H9 (cell line): ENCODE measurements at regions not wholly inside any gene's neighbourhood (a gene's known extent, or its start where the extent isn't known, plus 50 kb on each side); places are given as distances from the start of the nearest gene placed in this dataset.

Source experiments
- DNase-seq: peaks from one replicate; pipeline ENCODE4 v3.0.0-alpha.2; 2017
- H2AFZ ChIP-seq: one replicate; pipeline ENCODE4 v1.6.1; 2013; ENCODE audit warnings: mild to moderate bottlenecking, low read length, control low read depth, moderate library complexity
- H2AK5ac ChIP-seq: 2 replicates; pipeline ENCODE4 v1.6.1; 2013; ENCODE audit warnings: low read length, control low read depth, mixed read lengths; ENCODE audit not compliant: insufficient read length
- H2BK120ac ChIP-seq: one replicate; pipeline ENCODE4 v1.6.1; 2013; ENCODE audit warnings: low read depth, mild to moderate bottlenecking, low read length, control low read depth, inconsistent platforms; ENCODE audit not compliant: poor library complexity, severe bottlenecking
- H2BK12ac ChIP-seq: 2 replicates; pipeline ENCODE4 v1.6.1; 2013; ENCODE audit warnings: low read length, control low read depth, mixed read lengths, low read depth; ENCODE audit not compliant: insufficient read length
- H2BK15ac ChIP-seq: 2 replicates; pipeline ENCODE4 v1.6.1; 2013; ENCODE audit warnings: low read depth, low read length, control low read depth
- H2BK20ac ChIP-seq: one replicate; pipeline ENCODE4 v1.6.1; 2013; ENCODE audit warnings: low read depth, mild to moderate bottlenecking, low read length, control low read depth, inconsistent platforms; ENCODE audit not compliant: poor library complexity, severe bottlenecking
- H2BK5ac ChIP-seq: 2 replicates; pipeline ENCODE4 v1.6.1; 2013; ENCODE audit warnings: low read length, control low read depth, mixed read lengths; ENCODE audit not compliant: insufficient read length
- H3K14ac ChIP-seq: 2 replicates; pipeline ENCODE4 v1.6.1; 2013; ENCODE audit warnings: low read length, control low read depth; ENCODE audit not compliant: insufficient read depth
- H3K18ac ChIP-seq: 2 replicates; pipeline ENCODE4 v1.6.1; 2013; ENCODE audit warnings: low read depth, mild to moderate bottlenecking, mixed read lengths, low read length, control low read depth; ENCODE audit not compliant: insufficient read length
- H3K23ac ChIP-seq: 2 replicates; pipeline ENCODE4 v1.6.1; 2013; ENCODE audit warnings: low read length, control low read depth, mixed read lengths, low read depth; ENCODE audit not compliant: insufficient read length
- H3K23me2 ChIP-seq: 2 replicates; pipeline ENCODE4 v1.6.1; 2013; ENCODE audit warnings: low read depth, mild to moderate bottlenecking, mixed read lengths, low read length, control low read depth; ENCODE audit not compliant: insufficient read length, poor library complexity, severe bottlenecking
- H3K27ac ChIP-seq: 2 replicates; pipeline ENCODE4 v1.5.1; 2013; ENCODE audit warnings: low read length, control low read depth, mixed read lengths, low read depth; ENCODE audit not compliant: insufficient read length
- H3K27me3 ChIP-seq: 2 replicates; pipeline ENCODE4 v1.6.1; 2013; ENCODE audit warnings: low read length, control low read depth, inconsistent platforms; ENCODE audit not compliant: insufficient read depth
- H3K4ac ChIP-seq: 2 replicates; pipeline ENCODE4 v1.6.1; 2013; ENCODE audit warnings: low read depth, mild to moderate bottlenecking, control low read depth, inconsistent platforms, low read length, moderate library complexity
- H3K4me1 ChIP-seq: 2 replicates; pipeline ENCODE4 v1.6.1; 2013; ENCODE audit warnings: low read length, control low read depth, inconsistent platforms; ENCODE audit not compliant: insufficient read depth
- H3K4me2 ChIP-seq: 2 replicates; pipeline ENCODE4 v1.6.1; 2013; ENCODE audit warnings: low read length, control low read depth, mixed read lengths; ENCODE audit not compliant: insufficient read length, insufficient read depth
- H3K56ac ChIP-seq: 2 replicates; pipeline ENCODE4 v1.6.1; 2013; ENCODE audit warnings: low read depth, mild to moderate bottlenecking, mixed read lengths, low read length, control low read depth; ENCODE audit not compliant: insufficient read length
- H3K79me1 ChIP-seq: 2 replicates; pipeline ENCODE4 v1.6.1; 2013; ENCODE audit warnings: low read depth, mild to moderate bottlenecking, moderate library complexity, low read length, control low read depth, inconsistent platforms; ENCODE audit not compliant: insufficient read depth, poor library complexity, severe bottlenecking
- H3K79me2 ChIP-seq: 2 replicates; pipeline ENCODE4 v1.6.1; 2013; ENCODE audit warnings: low read length, control low read depth, inconsistent platforms; ENCODE audit not compliant: insufficient read depth
- H3K9ac ChIP-seq: 2 replicates; pipeline ENCODE4 v1.6.1; 2013; ENCODE audit warnings: low read length, control low read depth, mixed read lengths; ENCODE audit not compliant: insufficient read length; ENCODE audit errors: extremely low read depth
- H3K9me3 ChIP-seq: one replicate; pipeline ENCODE4 v1.6.1; 2013; ENCODE audit warnings: low read depth, low read length, inconsistent platforms; ENCODE audit not compliant: control insufficient read depth
- H3T11ph ChIP-seq: one replicate; pipeline ENCODE4 v1.6.1; 2013; ENCODE audit warnings: mild to moderate bottlenecking, low read length, control low read depth, inconsistent platforms
- H4K20me1 ChIP-seq: one replicate; pipeline ENCODE4 v1.6.1; 2013; ENCODE audit not compliant: control insufficient read depth, insufficient read length, insufficient read depth
- H4K5ac ChIP-seq: 2 replicates; pipeline ENCODE4 v1.6.1; 2013; ENCODE audit warnings: low read depth, mild to moderate bottlenecking, mixed read lengths, low read length, control low read depth; ENCODE audit not compliant: insufficient read length
- H4K8ac ChIP-seq: replicated peaks from 2 replicates; pipeline ENCODE4 v1.6.1; 2013; ENCODE audit warnings: low read length, control low read depth, mixed read lengths, low read depth; ENCODE audit not compliant: insufficient read length
- H4K91ac ChIP-seq: 2 replicates; pipeline ENCODE4 v1.6.1; 2013; ENCODE audit warnings: low read depth, mild to moderate bottlenecking, moderate library complexity, mixed read lengths, low read length, control low read depth; ENCODE audit not compliant: insufficient read length
- H3K27ac Mint-ChIP-seq, 3 experiments: 2 replicates in 2 of 3; 3 replicates in 1 of 3; pipeline ENCODE4 v1.8.0; 2020 to 2021; ENCODE audit warnings: mixed read lengths in 3 of 3, mild to moderate bottlenecking in 1 of 3, moderate library complexity in 1 of 3
- H3K27me3 Mint-ChIP-seq: 2 replicates; pipeline ENCODE4 v1.8.0; 2021; ENCODE audit warnings: low read depth, mild to moderate bottlenecking, moderate library complexity, mixed read lengths
- H3K36me3 Mint-ChIP-seq, 3 experiments: 2 replicates in 2 of 3; 3 replicates in 1 of 3; pipeline ENCODE4 v1.8.0; 2020 to 2021; ENCODE audit warnings: low read depth in 3 of 3, mixed read lengths in 3 of 3; ENCODE audit not compliant: insufficient read depth in 1 of 3
- H3K4me1 Mint-ChIP-seq, 2 experiments: 2 replicates each; pipeline ENCODE4 v1.8.0; 2020; ENCODE audit warnings: mixed read lengths in 2 of 2
- H3K4me3 Mint-ChIP-seq, 2 experiments: 2 replicates in 1 of 2; 3 replicates in 1 of 2; pipeline ENCODE4 v1.8.0; 2020 to 2021; ENCODE audit warnings: mild to moderate bottlenecking in 2 of 2, mixed read lengths in 2 of 2, moderate library complexity in 1 of 2
- H3K9me3 Mint-ChIP-seq, 2 experiments: 2 replicates in 1 of 2; 3 replicates in 1 of 2; pipeline ENCODE4 v1.8.0; 2020; ENCODE audit warnings: mild to moderate bottlenecking in 2 of 2, mixed read lengths in 2 of 2, moderate library complexity in 1 of 2
- WGBS: extraction: QIAGEN DNeasy Blood & Tissue Kit; methylation state at CpG from one replicate; pipeline ENCODE4 v1.1.7; 2013; ENCODE audit warnings: missing lambda C conversion rate, low lambda C conversion rate, mixed read lengths; ENCODE audit not compliant: insufficient read length; ENCODE audit errors: extremely low coverage; 5-methylcytosine and 5-hydroxymethylcytosine counted together
- TF ChIP-seq, protein P1 (sequence below): fragments of 200-600 bp; sonication (generic); conservative IDR thresholded peaks from 3 replicates; pipeline ENCODE4 v1.8.0; 2021; ENCODE audit warnings: antibody characterized with exemption, mild to moderate bottlenecking

DNA sequence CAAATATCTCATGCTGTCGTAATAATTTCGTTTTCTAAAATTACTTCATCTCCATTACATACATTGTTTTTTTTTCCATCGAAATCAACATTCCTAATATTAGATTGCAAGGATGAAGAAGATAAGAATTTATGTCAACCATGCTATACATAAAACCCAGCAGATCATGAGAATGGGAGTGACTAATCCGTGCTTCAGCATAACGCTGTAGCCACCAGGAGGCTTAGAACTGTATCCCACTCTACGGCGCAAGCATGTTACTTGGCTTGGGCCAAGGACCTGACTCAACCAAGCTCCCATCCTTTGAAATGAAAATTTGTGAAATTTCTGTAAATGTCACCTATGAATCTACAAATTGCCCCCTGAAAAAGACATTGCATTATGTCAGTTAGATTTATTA lies 392.5 kb downstream of the FIGN start:
- H3K27ac Mint-ChIP-seq, result no peak overlapping the region
- TF ChIP-seq, protein P1, sequence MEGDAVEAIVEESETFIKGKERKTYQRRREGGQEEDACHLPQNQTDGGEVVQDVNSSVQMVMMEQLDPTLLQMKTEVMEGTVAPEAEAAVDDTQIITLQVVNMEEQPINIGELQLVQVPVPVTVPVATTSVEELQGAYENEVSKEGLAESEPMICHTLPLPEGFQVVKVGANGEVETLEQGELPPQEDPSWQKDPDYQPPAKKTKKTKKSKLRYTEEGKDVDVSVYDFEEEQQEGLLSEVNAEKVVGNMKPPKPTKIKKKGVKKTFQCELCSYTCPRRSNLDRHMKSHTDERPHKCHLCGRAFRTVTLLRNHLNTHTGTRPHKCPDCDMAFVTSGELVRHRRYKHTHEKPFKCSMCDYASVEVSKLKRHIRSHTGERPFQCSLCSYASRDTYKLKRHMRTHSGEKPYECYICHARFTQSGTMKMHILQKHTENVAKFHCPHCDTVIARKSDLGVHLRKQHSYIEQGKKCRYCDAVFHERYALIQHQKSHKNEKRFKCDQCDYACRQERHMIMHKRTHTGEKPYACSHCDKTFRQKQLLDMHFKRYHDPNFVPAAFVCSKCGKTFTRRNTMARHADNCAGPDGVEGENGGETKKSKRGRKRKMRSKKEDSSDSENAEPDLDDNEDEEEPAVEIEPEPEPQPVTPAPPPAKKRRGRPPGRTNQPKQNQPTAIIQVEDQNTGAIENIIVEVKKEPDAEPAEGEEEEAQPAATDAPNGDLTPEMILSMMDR, result peak; percentile 39
- Histone ChIP-seq H2BK20ac (no peak overlapping the region), H3K4ac (no peak overlapping the region), H4K5ac (no peak overlapping the region), H3K27me3 (no peaks in the 10 kb centered on the region), H2AFZ (no peak overlapping the region), H4K8ac (no peak overlapping the region), H3K14ac (no peak overlapping the region), H3K9ac (no peak overlapping the region), H3K27ac (no peak overlapping the region), H2BK12ac (no peak overlapping the region), H3K9me3 (no peaks in the 10 kb centered on the region), H2BK5ac (no peak overlapping the region), H3K79me2 (no peaks in the 10 kb centered on the region), H3K56ac (no peak overlapping the region), H4K91ac (no peak overlapping the region), H2AK5ac (no peak overlapping the region), H3K18ac (no peak overlapping the region), H3K23ac (no peak overlapping the region), H3K4me1 (no peaks in the 10 kb centered on the region; the same call in 1 of the 2 replicates), H3T11ph (no peak overlapping the region), H3K4me2 (no peak overlapping the region), H2BK15ac (no peak overlapping the region), H2BK120ac (no peak overlapping the region), H3K79me1 (no peaks in the 10 kb centered on the region), H4K20me1 (no peaks in the 10 kb centered on the region), H3K23me2 (no peaks in the 10 kb centered on the region)
- no peak overlapping the region for H3K4me3 Mint-ChIP-seq
- H3K36me3 Mint-ChIP-seq, result peaks cover 0 to 5% (median 0%) of the 10 kb centered on the region in 3 experiments; a peak in 1 of 7 replicates
- H3K9me3 Mint-ChIP-seq, result 0 out of 5 replicates have a peak, but pooled peaks cover 0 to 3% of the 10 kb centered on the region in 2 experiments
- peaks cover 21 to 25% of the 10 kb centered on the region in 2 experiments for H3K4me1 Mint-ChIP-seq
- H3K27me3 Mint-ChIP-seq, result peaks cover under 1% of the 10 kb centered on the region; the same call in 1 of the 2 replicates
- DNase-seq, result peak; percentile 29
- WGBS, result 100% methylated on average over 3 of the region's 7 CpGs
